Cerebellar cortex (tissue), 1 donor: ENCODE measurements at regions not wholly inside any gene's neighbourhood (a gene's known extent, or its start where the extent isn't known, plus 50 kb on each side); places are given as distances from the start of the nearest gene placed in this dataset.

ENCODE experiments used
- DNase-seq: peaks from one replicate; pipeline ENCODE4 v3.0.0-alpha.2; 2015; ENCODE audit warnings: low spot score

DNA sequence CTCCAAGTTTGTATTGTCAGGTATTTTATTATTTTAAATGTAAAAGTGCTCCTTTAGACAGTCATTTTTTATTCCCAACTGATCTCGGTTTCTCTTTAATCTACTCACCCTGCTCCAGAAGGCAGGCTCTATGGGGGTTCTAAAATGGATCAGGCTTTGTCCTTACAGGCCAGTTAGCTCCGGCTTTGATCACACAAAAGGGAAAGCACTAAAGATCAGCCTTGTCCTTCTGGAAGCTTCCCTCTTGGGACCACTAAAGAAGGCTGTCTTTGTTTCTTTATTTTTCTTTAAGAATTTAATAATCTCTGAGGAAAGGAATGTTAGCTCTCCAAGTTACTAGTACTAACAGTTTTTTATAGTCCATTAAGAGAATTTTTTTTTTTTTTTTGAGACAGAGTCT is 560.5 kb upstream of the ZNF717 start:
- no peak for DNase-seq

DNA sequence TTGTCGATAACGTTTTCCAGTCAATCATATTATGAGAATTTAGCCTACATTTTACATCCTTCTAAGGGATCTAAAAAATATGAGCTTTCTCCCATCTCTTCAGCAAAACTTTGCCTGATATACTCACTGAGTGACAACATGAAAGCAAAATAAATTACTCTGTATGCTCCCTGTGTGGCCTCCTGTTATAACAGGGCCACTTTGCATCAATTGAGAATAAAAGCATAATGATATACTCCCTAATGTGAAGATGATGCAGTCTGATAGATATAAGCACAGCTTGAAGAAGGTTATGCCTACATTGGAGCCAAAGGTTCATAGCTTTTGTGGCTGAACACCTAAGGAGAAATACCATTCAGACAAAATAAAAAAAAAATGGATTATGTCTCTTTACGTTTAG is 561.3 kb upstream of the ZNF717 start:
- DNase-seq, result no peak

DNA sequence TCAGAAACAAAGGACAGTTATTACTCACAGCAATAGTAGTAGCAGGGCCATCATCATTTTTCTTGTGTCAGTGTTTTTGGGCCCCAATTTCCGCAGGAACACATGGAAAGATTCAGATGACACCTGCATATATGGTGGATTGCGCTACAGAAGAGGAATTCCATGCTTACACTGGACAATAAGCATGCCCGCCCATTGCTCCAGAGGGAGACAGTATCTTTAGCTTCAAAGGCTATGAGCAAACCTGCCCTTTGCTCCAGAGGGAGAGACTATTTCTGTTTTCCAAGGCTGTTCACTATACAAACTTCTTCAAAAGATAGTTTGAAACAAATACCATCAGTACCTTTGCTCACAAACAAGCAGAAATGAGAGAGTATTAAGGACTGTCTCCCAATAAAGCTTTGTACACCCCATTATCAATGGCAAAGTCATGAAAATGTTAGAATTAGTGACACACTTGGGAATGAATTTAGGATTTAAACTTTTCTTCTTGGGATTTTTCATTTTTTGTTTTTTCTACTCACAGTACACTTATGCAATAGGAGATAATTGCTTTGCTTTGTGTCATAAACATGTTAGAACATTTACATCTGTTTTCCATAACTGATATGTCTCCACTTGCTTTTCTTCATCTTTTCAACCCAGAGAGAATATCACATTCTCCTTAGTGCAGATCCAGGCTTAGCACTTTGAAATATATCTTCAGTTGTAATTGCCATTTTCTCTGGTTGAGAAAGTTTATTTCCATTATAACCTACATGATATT is 564.5 kb upstream of the ZNF717 start:
- DNase-seq, result no peak

DNA sequence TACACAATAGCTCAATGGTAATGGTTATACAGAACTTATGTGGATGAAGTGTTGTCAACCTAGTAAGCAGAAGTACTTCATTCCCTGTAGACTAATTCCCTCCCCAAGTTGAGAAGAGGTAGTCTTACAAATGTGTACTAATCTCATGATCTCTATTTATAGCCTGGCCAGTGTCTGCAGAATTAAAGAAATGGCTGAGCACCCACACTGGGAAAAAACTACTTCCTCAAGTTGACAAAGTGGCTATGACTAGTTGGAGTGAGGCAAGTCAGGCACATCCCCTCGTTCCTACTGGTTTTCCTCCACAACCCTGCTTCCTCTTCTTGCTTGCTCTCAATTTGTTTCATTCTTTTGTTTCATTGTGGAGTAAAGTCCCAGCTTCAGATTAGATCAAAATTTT is 566.7 kb upstream of the ZNF717 start:
- DNase-seq, result no peak

DNA sequence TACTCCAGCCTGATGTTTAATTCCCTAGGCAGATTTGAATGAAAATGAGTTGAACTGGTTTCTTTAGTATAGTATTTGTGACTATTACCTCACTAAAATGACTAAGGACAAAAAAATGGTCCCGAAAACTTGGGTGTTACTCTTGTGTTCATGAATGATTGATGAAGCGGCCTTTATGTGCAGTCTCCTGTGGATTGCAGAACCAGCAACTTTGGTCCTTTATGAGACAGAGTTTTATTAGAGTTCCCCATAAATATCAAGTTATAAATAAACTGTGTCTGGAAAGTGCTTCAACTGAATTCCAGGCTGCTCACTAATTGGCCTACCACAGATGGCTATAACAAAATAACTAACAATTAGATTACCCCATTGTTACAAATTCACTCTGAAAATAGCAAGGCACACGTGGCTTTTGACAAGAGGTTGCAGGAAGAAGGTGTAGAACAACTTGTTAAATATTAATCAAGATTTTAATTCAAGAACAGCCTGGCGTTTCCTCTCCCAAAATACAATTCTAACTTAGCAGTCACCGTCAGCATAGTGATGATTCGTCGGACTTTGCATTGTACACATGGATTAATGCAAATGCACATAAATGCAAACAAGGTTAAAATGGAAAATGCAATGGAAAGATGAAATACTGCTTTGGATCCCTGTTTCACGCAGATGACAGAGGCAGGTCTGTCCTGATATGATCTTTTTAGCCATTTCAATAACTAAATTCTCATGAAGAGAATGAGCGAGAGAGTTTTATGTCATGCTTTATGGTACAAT is 567.3 kb upstream of the ZNF717 start:
- no peak for DNase-seq

DNA sequence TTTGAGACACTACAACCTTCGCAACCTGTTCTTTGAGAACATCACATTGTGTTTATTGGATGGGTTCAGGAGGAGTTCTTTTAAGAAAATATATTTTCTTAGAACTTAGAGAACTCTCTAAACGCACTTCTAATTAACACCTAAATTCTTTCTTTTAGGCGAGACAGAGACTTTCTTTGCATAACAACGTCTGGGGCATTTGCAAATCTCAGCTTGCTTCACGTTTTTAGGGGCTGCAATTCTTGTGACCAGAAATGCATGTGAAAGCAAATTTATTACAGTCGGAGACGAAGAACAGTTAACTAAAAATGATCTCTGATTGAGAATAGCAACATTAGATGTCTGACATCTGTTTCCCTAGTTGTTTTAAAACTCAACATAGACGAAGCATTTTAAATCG is 568.3 kb upstream of the ZNF717 start:
- no peak for DNase-seq

DNA sequence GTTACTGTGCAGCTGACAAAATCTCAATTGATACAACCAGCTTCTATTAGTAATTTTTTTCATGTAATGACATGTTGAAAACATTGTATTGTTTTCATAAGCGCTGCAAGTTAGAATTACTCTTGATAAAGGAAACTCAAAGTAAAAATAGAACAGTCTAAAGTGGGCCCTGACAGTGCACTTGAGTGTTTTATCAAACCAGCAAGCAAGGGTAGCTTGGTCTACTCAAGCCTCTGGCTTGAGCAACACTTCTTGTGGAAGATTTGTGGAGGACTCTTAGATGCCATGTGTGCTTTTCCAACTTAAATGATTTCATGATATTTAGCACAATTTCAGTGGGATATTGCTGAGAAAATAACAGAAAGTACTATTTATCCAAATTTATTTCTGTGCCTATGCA is 575.7 kb upstream of the ZNF717 start:
- DNase-seq, result no peak

DNA sequence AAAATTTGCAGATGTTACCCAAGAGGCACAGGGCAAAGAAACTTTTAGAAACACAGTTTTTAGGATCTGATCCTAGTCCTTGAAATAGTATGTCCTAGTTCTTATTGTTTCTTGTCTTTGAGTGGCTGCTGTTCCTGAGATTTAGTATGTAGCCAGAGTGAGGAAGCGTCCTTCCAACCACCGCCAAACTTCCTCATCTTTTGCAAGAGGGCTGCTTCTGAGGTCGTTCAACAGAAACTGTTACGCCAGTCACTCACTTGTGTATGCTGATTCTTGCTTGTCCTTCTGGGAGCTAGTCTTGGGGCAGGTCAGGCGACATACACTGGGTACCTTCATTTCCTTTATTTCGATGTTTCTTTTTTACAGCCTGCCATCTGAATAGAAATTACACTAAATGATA is 577.3 kb upstream of the ZNF717 start:
- DNase-seq, result no peak

DNA sequence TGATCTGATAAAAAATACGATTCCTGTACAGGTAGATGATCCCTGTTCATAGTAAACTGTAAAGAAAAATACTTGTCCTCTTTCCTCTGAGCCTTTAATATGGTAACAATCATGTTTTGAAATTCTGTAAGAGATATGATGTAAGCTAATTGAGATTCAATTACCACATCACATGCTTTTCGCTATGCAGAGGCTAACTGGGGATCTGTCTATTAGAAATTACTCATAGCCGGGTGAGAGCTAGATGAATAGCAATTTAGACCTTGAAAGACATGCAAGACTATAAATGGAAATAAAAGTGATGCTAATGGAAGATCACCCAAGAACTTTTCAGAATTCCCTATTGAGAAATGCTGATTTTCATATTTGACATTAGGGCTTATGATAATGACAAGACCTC is 579.9 kb upstream of the ZNF717 start:
- no peak for DNase-seq

DNA sequence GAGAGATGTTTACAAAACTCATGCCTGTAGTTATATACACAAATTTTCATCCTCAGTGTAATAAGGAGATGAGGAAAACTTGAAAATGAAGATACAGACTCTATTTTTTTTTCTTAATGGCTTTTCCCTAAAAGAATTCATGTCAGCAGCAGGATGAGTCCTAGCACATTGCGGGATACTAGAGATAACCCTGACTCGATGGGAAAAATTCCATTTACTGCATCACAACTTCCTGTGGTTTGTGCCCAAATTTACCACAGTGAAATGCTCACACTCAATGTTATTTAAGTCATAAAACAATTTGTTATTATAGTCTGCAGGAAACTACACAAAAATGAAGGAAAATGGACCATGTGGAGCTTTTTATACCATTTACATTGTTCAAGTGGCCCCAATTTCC is 581.9 kb upstream of the ZNF717 start:
- DNase-seq, result no peak

DNA sequence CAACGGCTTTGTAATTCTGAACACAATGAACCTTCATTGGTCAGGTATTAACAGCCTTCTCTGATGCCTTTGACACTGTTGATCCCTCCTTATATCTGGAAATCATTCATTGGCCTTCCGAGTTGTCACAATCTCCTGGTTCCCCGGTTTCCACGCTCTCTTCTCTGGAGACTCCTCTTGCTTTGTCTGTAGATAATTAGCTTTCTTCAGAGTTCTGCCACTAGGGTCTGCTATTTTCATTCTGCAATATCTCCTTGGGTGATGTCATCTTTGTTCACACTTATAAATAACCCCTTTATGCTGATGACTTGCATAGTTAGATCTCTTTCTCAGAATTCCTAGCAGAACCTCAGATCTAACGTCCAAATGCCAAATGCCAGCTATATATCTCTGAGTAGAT is 583.8 kb upstream of the ZNF717 start:
- DNase-seq, result no peak

DNA sequence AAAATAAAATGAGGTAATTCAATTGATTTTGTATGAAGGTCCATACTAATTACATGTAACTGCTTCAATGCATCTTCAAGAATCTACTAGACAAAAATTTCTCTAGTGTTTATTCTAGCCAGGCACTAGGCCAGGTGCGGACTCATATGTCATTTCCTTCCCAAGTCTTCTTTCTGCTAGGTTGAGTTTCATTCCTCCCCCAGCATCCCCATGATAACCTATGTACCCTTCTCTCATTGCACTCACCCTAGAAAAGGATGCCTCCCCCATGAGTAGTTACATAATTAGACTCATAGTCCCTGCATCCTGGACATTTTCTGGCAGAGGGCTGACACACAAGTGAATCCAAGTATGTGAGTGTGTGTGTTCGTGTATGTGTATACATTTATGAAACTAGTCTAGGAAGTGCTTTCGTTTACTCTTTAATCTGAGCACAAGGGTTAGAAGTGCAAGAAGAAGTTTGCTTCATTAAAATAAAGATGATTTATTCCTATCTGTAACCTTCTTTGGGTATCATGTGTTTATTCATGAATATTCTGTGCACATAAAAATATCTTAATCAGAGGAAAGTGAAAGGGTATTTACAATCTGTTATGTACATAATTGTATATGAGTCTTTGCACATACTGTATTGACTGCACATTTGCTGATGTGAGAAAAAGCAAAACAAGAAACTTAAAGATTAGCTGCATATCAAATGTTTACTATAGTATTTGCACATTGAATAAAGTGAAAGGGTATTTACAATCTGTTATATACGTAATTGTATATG is 585.6 kb upstream of the ZNF717 start:
- DNase-seq, result no peak

DNA sequence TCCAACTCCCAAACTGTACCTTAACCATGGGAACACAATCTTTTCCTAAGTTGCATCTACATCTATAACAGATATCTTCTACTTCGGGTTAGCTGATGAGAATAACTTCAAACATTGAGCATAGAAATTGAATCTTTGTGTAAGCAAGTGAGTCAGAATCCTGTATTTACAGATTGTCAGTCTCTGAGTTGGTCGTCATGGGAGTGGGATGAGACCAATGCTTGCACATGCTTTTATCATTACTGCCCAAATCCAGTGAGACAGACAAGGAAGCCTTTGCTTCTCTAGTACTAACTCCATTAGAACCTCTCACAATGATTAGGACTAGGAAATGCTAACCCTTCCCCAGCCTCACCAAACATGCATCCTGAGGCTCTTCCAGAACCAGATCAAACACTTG is 587.1 kb upstream of the ZNF717 start:
- no peak for DNase-seq

DNA sequence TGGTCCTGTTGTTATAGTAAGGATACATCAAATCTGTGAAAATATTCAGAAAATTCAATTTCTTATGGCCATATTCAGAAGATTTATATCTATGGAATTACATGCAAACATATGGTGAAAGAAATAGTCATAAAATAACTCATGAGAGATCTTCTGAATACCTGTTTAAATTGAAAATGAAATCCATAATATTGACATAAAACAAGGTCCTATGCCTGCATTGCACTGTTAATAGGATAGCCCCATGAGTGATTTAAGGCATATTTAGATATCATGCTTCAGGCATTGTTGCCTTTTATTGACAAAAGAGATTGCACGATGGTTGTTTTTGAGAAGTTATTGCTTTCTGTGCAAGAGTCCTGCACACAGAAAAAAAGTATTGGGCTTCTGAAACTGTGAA is 591.7 kb upstream of the ZNF717 start:
- DNase-seq, result no peak

DNA sequence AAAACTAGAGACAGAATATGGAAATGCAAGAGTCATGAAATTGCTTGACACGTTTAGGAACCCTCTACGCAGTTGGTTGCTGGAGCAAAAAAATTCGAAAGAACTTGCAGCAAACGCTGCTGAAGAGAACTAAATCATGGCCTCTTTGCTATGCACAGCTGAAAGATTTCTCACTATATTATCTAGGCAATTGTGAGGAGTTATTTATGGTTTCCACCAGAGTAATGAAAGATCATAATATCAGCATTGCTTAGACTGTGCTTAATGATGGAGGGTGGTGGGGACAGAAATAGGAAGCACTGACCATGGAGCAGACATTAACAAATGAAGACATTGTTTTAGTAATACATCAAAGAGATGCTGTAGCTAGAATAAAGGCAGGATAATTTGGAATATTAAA is 593.4 kb upstream of the ZNF717 start:
- no peak for DNase-seq

DNA sequence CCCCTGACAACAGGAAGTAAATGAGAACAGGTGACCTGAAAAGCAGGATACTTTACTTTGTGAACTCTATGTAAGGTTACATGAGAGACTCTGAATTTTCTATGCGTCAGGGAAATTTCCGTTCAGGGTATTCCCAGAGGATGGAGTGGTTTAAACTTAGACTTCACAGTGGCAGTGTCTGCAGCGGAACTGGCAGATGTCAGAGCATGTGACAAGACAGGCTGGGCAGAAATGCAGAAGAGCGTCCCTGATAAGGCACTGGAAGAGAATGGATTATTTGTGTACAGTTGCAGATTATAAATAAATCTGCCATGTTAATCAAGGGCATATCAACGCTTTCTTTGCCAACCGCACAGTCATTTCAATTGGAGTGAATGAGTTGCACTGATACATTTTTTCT is 598.4 kb upstream of the ZNF717 start:
- DNase-seq, result no peak

DNA sequence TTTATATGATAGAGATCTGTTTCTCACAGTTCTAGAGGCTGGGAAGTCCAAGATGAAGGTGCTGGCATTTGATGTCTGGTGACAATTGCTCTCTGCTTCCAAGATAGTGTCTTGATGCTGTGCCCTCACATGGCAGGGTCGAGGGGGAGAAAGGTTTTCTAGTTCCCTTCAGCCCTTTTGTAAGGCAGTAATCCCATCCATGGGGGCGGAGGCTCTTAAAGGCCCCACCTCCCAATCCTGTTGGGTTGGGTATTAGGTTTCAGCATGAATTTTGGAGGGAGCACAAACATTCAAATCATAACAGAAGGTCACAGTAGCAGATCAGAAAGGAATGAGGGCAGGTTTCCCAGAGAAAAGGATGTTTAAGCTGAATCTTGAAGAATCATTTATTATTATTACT is 601.7 kb upstream of the ZNF717 start:
- no peak for DNase-seq

DNA sequence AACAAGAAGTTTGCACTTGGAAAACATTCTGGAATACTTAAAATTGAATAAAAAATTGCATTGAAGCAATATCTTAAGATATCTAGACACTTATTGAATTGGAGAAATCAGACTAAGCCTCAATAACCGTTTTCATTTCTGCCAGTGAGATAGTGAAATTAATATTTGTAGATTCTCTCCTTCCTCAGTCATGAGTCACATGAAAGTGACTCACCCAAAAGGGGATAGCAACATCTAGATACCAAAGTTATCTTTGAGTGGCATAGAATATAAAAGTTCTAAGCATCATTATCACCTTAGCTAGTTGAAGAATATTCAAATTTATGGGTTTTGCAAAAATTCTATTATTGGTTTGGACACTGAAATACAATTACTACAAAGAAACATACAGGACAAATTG is 614.8 kb upstream of the ZNF717 start:
- no peak for DNase-seq

DNA sequence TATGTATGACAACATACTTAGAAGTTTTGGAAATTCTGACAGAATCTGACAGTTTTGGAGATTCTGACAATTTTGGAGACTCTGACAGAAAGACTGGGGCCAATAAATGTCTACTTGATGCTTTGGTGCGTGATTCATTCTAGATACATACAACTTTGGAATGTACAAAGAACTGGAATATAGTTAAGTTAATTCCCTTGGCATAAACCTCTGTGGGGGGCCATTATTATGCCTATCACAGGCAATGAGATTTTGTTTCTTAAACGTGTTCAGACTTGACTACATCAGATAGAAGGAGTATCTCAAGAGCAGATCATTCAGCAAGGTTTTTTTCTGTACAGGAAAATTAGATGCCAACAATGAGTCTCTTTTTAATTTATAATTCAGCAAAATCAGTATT is 617.6 kb upstream of the ZNF717 start:
- no peak for DNase-seq

DNA sequence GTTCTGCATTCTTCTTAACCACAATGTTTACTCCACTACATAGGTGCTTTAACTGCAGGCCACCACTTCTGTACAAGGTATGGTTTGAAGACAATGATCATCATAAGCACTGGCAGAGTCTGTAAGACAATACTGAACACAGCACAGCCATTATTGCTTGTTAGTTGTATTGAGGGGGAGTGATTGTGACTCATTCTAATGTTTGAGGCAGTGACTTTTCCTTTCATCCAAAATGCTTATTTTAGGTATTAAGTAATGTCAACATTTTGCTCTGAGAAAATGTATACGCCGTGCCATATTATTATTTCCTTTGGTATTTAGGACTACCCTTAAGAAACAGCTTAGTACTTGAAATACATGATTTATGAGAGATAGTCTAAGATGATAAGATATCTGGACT is 618.2 kb upstream of the ZNF717 start:
- DNase-seq, result no peak

DNA sequence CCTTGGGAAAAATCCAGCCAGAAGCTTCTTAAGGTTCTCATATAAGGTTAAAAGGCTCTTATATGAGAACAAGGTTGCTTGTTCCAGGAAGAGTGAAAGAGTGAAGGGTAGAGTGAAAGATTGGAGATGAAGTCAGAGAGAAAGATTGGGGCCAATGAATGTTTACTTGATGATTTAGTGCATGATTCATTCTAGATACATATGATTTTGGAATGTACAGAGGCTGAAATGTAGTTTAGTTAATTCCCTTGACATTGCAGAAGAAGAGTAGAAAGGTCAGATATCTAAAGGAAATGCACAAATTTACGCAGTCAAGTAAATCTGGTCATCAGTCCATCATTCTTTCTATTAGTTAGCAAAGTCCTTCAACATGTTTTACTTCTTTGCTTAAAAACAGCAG is 619.8 kb upstream of the ZNF717 start:
- no peak for DNase-seq

DNA sequence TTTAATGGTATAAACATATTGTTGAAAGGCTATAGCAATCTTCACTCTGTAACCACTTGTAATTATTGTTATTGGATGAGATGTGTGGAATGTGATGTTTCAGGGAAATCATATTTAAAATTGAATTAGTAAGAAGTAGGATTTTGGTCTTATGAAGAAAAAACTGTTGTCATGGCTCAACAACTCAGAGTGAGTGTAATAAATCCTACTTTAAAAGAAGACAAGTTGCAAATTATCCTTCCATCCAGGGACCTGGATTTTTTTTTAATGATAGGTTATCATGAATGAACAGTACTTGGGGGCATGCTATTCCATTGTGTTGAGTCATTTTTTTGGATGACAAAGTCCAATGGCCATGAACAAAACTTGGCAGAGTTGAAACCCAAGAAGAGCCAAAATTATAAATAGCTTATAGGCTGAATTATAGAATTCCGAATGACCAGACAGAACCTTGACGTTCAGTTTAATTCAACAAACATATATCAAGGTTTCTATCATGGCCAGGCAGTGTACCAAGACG is 625.5 kb upstream of the ZNF717 start:
- DNase-seq, result no peak

DNA sequence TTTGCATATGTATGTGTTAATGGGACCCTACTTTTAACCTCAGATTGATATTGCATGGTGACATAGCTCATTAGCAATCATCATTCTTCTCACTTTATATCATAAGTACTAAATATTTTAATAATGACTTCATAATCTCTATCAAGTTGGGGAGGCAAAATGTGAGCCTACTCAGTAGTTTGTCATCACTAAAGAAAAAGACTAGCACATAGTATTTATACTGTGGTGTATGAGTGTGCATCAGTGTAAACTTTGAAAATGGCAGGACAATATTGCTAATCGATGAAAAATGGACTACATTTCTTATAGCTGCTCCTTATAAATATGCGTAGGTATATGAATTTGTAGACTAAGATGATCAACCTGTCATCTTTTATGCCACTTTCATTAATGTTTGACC is 624.5 kb upstream of the ROBO2 start:
- DNase-seq, result no peak
